ENCODE measurements at regions not wholly inside any gene's neighbourhood (a gene's known extent, or its start where the extent isn't known, plus 50 kb on each side); places are given as distances from the start of the nearest gene placed in this dataset.
"Not testable (repeated sequence)": the region's sequence is repeated elsewhere in the genome, so short reads cannot be mapped to it uniquely, and the experiment has no call there.

DNA sequence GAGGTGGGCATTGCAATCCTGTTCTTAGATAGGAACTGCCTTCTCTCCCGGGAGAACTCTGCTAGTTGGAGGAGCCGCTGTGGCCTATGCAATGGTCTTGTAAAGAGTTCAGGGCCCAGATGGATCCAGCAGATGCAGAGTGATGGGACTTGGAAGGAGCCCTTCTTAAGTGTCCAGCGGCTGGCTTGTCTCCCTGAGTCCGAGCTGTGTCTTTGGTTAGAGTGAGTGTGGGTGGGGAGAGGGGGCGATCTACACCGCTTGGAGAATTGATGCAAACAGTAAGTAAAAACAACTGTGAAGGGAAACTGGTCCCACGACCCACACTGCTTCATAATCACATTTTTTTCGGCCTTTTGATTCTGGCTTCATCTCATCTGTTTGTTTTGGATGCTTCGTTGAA, 89.8 kb upstream of the CYRIA start:
- H3K4me3 ChIP-seq: no peak overlapping the region
- no peaks in the 10 kb centered on the region for H3K27me3 ChIP-seq
- intact Hi-C loops (cut with DNase I): loop anchor here (5.0 kb wide), 1 partner anchor 143 kb away; no protein-coding TSS in a partner anchor
- DNase-seq: no peak
- no peaks in the 10 kb centered on the region for H3K9me3 ChIP-seq
- no peaks in the 10 kb centered on the region for H3K36me3 ChIP-seq
- TF ChIP-seq POLR2A (IDR thresholded peaks at IDR 0.05): no peak
- TF ChIP-seq, protein P1, sequence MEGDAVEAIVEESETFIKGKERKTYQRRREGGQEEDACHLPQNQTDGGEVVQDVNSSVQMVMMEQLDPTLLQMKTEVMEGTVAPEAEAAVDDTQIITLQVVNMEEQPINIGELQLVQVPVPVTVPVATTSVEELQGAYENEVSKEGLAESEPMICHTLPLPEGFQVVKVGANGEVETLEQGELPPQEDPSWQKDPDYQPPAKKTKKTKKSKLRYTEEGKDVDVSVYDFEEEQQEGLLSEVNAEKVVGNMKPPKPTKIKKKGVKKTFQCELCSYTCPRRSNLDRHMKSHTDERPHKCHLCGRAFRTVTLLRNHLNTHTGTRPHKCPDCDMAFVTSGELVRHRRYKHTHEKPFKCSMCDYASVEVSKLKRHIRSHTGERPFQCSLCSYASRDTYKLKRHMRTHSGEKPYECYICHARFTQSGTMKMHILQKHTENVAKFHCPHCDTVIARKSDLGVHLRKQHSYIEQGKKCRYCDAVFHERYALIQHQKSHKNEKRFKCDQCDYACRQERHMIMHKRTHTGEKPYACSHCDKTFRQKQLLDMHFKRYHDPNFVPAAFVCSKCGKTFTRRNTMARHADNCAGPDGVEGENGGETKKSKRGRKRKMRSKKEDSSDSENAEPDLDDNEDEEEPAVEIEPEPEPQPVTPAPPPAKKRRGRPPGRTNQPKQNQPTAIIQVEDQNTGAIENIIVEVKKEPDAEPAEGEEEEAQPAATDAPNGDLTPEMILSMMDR (IDR thresholded peaks at IDR 0.05): no peak
- peaks cover 0 to 15% (median 0%) of the 10 kb centered on the region in 3 donors for H3K4me1 ChIP-seq
- WGBS, 2 donors: 46 to 68% methylated on average over 5 to 8 of the region's 9 CpGs
- H3K27ac ChIP-seq: peak overlapping the region in 1 of 4 donors; percentile 6

DNA sequence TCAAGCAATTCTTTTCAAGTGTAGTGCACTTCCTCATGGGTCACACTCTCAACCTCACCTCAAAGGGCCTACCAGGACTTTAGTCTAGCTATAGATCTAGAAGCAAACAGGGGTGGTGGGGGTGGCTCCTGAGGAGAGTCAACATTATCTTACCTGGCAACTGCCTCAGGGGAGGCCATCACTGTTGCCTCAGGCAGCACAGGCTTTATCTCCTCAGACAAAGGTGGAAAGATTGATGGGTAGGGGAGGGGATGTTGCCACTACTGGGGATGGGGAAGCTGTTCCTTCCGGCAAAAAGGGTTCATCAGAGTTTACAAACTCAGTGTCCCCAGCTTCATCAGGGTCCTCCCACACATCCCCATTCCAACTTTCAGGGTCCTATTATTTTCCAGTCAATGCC, 87.4 kb upstream of the CYRIA start:
- DNase-seq; H3K9me3 ChIP-seq; H3K36me3 ChIP-seq; intact Hi-C loops (cut with DNase I); H3K27ac ChIP-seq; H3K27me3 ChIP-seq; H3K4me3 ChIP-seq: not testable (repeated sequence)
- 78 to 91% methylated on average over 1 of the region's 1 CpG for WGBS, 2 donors
- peaks cover 0 to 15% (median 0%) of the 10 kb centered on the region in 3 donors for H3K4me1 ChIP-seq

DNA sequence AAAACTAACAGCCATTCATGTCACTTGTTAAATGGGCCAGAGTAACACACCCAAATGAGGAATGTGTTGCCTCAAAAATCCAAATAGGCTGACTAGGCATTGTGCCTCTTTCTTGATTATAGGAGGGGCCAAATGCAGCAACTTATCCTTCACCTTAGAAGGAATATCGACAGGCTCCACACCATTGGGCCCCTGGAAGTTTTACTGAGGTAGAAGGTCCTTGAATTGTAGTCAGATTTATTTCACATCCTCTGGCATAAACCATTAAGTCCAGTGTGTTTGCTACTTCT, 85.2 kb upstream of the CYRIA start:
- H3K27me3 ChIP-seq; H3K4me3 ChIP-seq; H3K27ac ChIP-seq; intact Hi-C loops (cut with DNase I); H3K9me3 ChIP-seq; H3K36me3 ChIP-seq; H3K4me1 ChIP-seq; DNase-seq: not testable (repeated sequence)
- WGBS, 2 donors: 82 to 100% methylated on average over 1 of the region's 1 CpG

DNA sequence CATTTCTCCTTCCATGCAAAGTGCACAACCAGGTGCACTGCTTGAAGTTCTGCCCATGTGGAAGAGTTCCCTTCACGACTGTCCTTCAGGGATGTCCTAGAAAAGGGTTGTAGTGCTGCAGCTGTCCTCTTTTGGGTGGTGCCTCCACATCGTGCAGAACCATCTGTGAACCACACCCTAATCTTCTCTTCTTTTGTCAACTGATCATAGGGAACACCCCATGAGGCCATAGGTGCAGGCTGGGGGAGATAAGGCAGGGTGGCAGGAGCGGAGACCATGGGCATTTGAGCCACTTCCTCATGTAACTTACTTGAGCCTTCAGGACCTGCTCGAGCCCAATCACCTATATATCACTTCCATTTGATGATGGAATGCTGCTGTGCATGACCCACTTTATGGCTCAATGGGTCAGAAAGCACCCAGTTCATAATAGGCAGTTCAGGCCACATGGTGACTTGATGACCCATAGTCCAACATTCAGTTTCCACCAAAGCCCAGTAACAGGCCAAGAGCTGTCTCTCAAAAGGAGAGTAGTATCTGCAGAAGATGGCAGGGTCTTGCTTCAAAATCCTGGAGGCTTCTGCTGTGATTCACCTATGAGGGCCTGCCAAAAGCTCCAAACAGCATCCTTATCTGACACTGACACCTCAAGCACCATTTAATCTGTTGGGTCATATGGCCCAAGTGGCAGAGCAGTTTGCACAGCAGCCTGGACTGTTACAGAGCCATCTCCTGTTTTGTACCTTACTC, 84.7 kb upstream of the CYRIA start:
- no peak overlapping the region for H3K27ac ChIP-seq
- no peak for TF ChIP-seq POLR2A (IDR thresholded peaks at IDR 0.05)
- TF ChIP-seq, protein P1 (IDR thresholded peaks at IDR 0.05): no peak
- H3K4me3 ChIP-seq: no peak overlapping the region
- no peaks in the 10 kb centered on the region for H3K9me3 ChIP-seq
- 76 to 82% methylated on average over 3 to 4 of the region's 4 CpGs for WGBS, 2 donors
- no peaks in the 10 kb centered on the region for H3K27me3 ChIP-seq
- H3K4me1 ChIP-seq: no peaks in the 10 kb centered on the region
- intact Hi-C loops (cut with DNase I): no loop called here
- DNase-seq: no peak
- H3K36me3 ChIP-seq: no peaks in the 10 kb centered on the region

DNA sequence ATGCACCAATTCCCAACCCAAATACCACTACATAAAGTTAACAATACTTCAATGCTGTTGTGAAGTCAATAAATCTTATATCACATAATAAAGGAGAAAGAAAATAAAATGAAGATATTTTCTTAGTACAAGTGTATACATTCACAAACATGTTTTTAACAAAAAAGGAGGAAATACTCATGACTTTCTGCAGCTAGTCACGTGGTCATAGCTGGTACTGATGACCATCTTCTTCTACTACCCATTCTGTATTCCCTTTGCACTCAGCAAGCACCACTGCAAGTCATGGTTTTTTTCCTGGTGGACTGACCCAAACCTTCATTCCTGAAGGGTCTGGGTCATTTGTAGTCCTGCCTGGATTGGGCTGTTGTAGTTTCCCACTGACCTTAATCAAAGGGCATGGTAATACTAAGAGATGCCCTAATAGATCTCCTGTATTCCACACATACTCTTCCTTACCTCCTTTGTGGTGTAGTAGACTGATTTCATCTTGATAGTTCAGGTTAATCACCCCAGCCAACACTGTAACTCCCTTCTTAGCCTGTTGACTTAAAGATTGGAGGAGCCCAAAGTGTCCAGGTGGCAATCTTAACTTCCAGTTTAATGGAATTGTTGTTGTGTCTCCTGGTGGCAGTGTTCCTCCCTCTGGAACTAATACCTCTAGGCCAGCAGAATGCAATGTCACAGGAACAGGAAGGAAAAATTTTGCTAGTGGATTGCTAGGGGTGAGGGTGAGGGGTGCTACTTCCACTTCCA, 83.1 kb upstream of the CYRIA start:
- H3K4me3 ChIP-seq; H3K27me3 ChIP-seq; H3K4me1 ChIP-seq; H3K27ac ChIP-seq; DNase-seq; H3K9me3 ChIP-seq; H3K36me3 ChIP-seq; intact Hi-C loops (cut with DNase I): not testable (repeated sequence)
- 60 to 67% methylated on average over 1 of the region's 1 CpG for WGBS, 2 donors

DNA sequence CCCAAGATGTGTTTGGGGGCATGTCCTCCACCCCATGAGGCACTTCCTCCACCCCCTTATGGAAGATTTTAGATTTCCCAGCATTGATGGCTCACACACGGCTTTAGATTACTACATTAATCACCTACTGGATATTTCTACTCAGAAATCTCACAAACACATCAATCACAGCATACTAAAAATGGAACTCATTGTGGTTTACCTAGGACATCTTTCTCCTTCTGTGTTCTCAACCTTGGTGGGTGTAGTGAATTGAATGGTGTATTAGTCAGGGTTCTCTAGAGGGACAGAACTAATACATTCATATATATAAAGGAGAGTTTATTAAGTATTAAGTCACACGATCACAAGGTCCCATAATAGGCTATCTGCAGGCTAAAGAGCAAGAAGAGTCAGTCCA, 82.1 kb upstream of the CYRIA start:
- Histone ChIP-seq H3K9me3 (no peaks in the 10 kb centered on the region), H3K4me3 (no peak overlapping the region), H3K27ac (no peak overlapping the region), H3K36me3 (no peaks in the 10 kb centered on the region), H3K27me3 (no peaks in the 10 kb centered on the region), H3K4me1 (no peaks in the 10 kb centered on the region)
- DNase-seq: no peak
- 66 to 72% methylated on average over 2 of the region's 2 CpGs for WGBS, 2 donors
- TF ChIP-seq POLR2A (IDR thresholded peaks at IDR 0.05): no peak
- TF ChIP-seq, protein P1 (IDR thresholded peaks at IDR 0.05): no peak
- intact Hi-C loops (cut with DNase I): no loop called here

All from esophagus squamous epithelium (tissue), 5 donors.